IMR-90 (cell line): ENCODE measurements at regions not wholly inside any gene's neighbourhood (a gene's known extent, or its start where the extent isn't known, plus 50 kb on each side); places are given as distances from the start of the nearest gene placed in this dataset.

ENCODE experiments used
- ATAC-seq: fragments of 200-7000 bp; cut with Tn5 transposase; 2 replicates; pipeline ENCODE4 v1.9.1; 2020; ENCODE audit warnings: low read depth, mild to moderate bottlenecking, moderate library complexity
- BruUV-seq: library from RNA; stranded (reverse); fragments of 400-500 nt; replicated peaks from 2 replicates; lab custom pipeline; 2021; lab: Mats Ljungman, UMichigan
- CTCF ChIA-PET: fragments of 300-600 bp; formaldehyde crosslinking; extraction: SDS; loops from one replicate; lab custom pipeline; 2021; ENCODE audit warnings: antibody characterized with exemption; lab: Yijun Ruan, JAX
- POLR2A ChIA-PET: fragments of 300-600 bp; sonication (Branson Sonifier 250); formaldehyde crosslinking; loops from one replicate; lab custom pipeline; 2022; ENCODE audit warnings: antibody characterized with exemption; ENCODE audit not compliant: unreplicated experiment; lab: Charles Lee
- DNase-seq: peaks from one replicate; pipeline ENCODE4 v3.0.0; 2013
- H2AFZ ChIP-seq: replicated peaks from 2 replicates; pipeline ENCODE3; 2013; ENCODE audit warnings: low read length, mild to moderate bottlenecking; ENCODE audit not compliant: poor library complexity
- H2AK5ac ChIP-seq: 2 replicates; pipeline ENCODE4 v1.6.1; 2013; ENCODE audit warnings: low read depth, low read length, inconsistent platforms
- H2AK9ac ChIP-seq: replicated peaks from 2 replicates; pipeline ENCODE3; 2013; ENCODE audit warnings: mild to moderate bottlenecking, low read depth, low read length, moderate library complexity; ENCODE audit not compliant: poor library complexity
- H2BK120ac ChIP-seq: 2 replicates; pipeline ENCODE4 v1.6.1; 2013; ENCODE audit warnings: low read depth, low read length, inconsistent platforms
- H2BK15ac ChIP-seq: 3 replicates; pipeline ENCODE4 v1.6.1; 2013; ENCODE audit warnings: low read depth, low read length, inconsistent platforms
- H2BK20ac ChIP-seq: 2 replicates; pipeline ENCODE4 v1.6.1; 2013; ENCODE audit warnings: low read depth, mild to moderate bottlenecking, inconsistent platforms, low read length, moderate library complexity
- H2BK5ac ChIP-seq: 2 replicates; pipeline ENCODE4 v1.6.1; 2013; ENCODE audit warnings: mild to moderate bottlenecking, low read depth, low read length, inconsistent platforms; ENCODE audit not compliant: poor library complexity, severe bottlenecking
- H3K14ac ChIP-seq: replicated peaks from 2 replicates; pipeline ENCODE4 v1.6.1; 2013; ENCODE audit warnings: low read depth, low read length, inconsistent platforms
- H3K18ac ChIP-seq: 2 replicates; pipeline ENCODE4 v1.6.1; 2013; ENCODE audit warnings: low read depth, low read length, control low read depth
- H3K23ac ChIP-seq: 2 replicates; pipeline ENCODE4 v1.6.1; 2013; ENCODE audit warnings: low read depth, low read length, inconsistent platforms
- H3K27ac ChIP-seq: 2 replicates; pipeline ENCODE4 v1.5.1; 2013; ENCODE audit warnings: mild to moderate bottlenecking, control low read depth, low read length; ENCODE audit not compliant: insufficient read depth
- H3K27me3 ChIP-seq: 2 replicates; pipeline ENCODE4 v1.6.1; 2013; ENCODE audit warnings: low read length; ENCODE audit not compliant: control insufficient read depth, insufficient read depth
- H3K36me3 ChIP-seq: 2 replicates; pipeline ENCODE4 v1.6.1; 2013; ENCODE audit warnings: low read length, mixed read lengths; ENCODE audit not compliant: control insufficient read depth, insufficient read depth
- H3K4ac ChIP-seq: 2 replicates; pipeline ENCODE4 v1.6.1; 2013; ENCODE audit warnings: low read depth, low read length, inconsistent platforms
- H3K4me1 ChIP-seq: 2 replicates; pipeline ENCODE4 v1.6.1; 2013; ENCODE audit warnings: low read length, mixed read lengths; ENCODE audit not compliant: control insufficient read depth, insufficient read depth
- H3K4me2 ChIP-seq: 2 replicates; pipeline ENCODE4 v1.6.1; 2013; ENCODE audit warnings: low read depth, mild to moderate bottlenecking, control low read depth, low read length, moderate library complexity
- H3K4me3 ChIP-seq: 2 replicates; pipeline ENCODE4 v1.5.1; 2013; ENCODE audit warnings: low read depth, mild to moderate bottlenecking, control low read depth, low read length, moderate library complexity; ENCODE audit not compliant: insufficient read depth
- H3K56ac ChIP-seq: 2 replicates; pipeline ENCODE4 v1.6.1; 2013; ENCODE audit warnings: low read length, inconsistent platforms; ENCODE audit not compliant: insufficient read depth; ENCODE audit errors: extremely low read depth
- H3K79me1 ChIP-seq, 2 experiments: 2 replicates each; pipeline ENCODE4 v1.6.1; 2013; ENCODE audit warnings: low read length in 2 of 2, inconsistent platforms in 1 of 2, low read depth in 1 of 2
- H3K9ac ChIP-seq: 2 replicates; pipeline ENCODE4 v1.6.1; 2013; ENCODE audit warnings: low read depth, low read length, control low read depth
- H3K9me1 ChIP-seq: 2 replicates; pipeline ENCODE4 v1.6.1; 2013; ENCODE audit warnings: low read length, inconsistent platforms; ENCODE audit not compliant: insufficient read depth
- H3K9me3 ChIP-seq: 2 replicates; pipeline ENCODE4 v1.6.1; 2013; ENCODE audit warnings: low read length; ENCODE audit not compliant: control insufficient read depth, insufficient read depth
- H4K20me1 ChIP-seq: 2 replicates; pipeline ENCODE4 v1.6.1; 2013; ENCODE audit warnings: low read length, inconsistent platforms; ENCODE audit not compliant: insufficient read depth
- H4K5ac ChIP-seq: 2 replicates; pipeline ENCODE4 v1.6.1; 2013; ENCODE audit warnings: mild to moderate bottlenecking, low read depth, low read length, control low read depth
- H4K8ac ChIP-seq, 2 experiments: 2 replicates each; pipeline ENCODE4 v1.6.1; 2013; ENCODE audit warnings: low read depth in 2 of 2, low read length in 2 of 2, control low read depth in 1 of 2, inconsistent platforms in 1 of 2
- H4K91ac ChIP-seq: 2 replicates; pipeline ENCODE4 v1.6.1; 2013; ENCODE audit warnings: low read depth, low read length, inconsistent platforms; ENCODE audit not compliant: insufficient read depth
- BHLHE40 ChIP-seq: fragments of 150-350 bp; IDR thresholded peaks from 2 replicates; pipeline ENCODE4 v1.6.1; 2016; ENCODE audit warnings: mild to moderate bottlenecking, low read depth, low read length
- CHD1 ChIP-seq: IDR thresholded peaks from 2 replicates; pipeline ENCODE4 v1.6.1; 2012; ENCODE audit warnings: low read depth, low read length, improper control_type of control experiment
- MAFK ChIP-seq: IDR thresholded peaks from 2 replicates; pipeline ENCODE4 v1.6.1; 2012; ENCODE audit warnings: low read depth, low read length, improper control_type of control experiment
- MXI1 ChIP-seq: IDR thresholded peaks from 2 replicates; pipeline ENCODE4 v1.6.1; 2012; ENCODE audit warnings: low read depth, mild to moderate bottlenecking, low read length, moderate library complexity, borderline replicate concordance
- RAD21 ChIP-seq: IDR thresholded peaks from 2 replicates; pipeline ENCODE4 v1.6.1; 2012; ENCODE audit warnings: low read length, improper control_type of control experiment
- WGBS, 2 experiments: methylation state at CpG; one replicate each; pipeline versions ENCODE4 v1.1.5 to v1.1.7; 2013; ENCODE audit warnings: missing lambda C conversion rate in 2 of 2; ENCODE audit not compliant: insufficient read length in 1 of 2; ENCODE audit errors: extremely low coverage in 2 of 2; 5-methylcytosine and 5-hydroxymethylcytosine counted together
- dilution Hi-C: fragments of 300-500 bp; cut with HindIII; formaldehyde crosslinking; loops from one replicate; pipeline ENCODE4 v1.14.3; 2018; ENCODE audit warnings: low sequenced_read_pairs; ENCODE audit not compliant: unreplicated experiment
- in situ Hi-C: fragments of 300-500 bp; cut with MboI; formaldehyde crosslinking; loops from 3 replicates; pipeline ENCODE4 v1.14.3; 2019; ENCODE audit warnings: low sequenced_read_pairs, inconsistent platforms, mixed read lengths
- intact Hi-C: fragments of 100-400 bp; cut with micrococcal nuclease; formaldehyde crosslinking; loops from 2 replicates; pipeline ENCODE4 v1.10.0; 2022
- TF ChIP-seq, protein P1 (sequence below): fragments of 150-350 bp; IDR thresholded peaks from 2 replicates; pipeline ENCODE4 v1.6.1; 2016; ENCODE audit warnings: low read depth, mild to moderate bottlenecking, low read length, moderate library complexity, borderline replicate concordance

DNA sequence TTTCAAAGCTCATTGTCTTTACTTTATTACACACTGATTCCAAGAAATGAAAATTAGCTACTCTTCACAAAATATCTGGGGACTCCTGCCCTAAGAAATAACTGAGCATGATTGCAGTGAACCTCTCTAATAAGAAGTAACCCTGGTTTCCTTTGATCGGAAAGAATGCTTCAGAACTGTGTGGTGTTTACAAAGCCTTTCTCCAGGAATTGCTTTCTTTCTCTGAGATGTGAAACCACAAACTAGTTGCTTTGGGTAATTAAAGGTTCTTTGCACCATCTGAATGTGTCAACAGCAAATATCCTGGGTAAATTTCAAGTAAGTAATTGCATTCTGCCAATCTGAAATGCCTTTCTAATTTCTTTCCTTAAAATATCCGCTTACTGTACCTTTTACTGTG, 292.9 kb upstream of the SLIT2 start:
- Histone ChIP-seq H4K20me1 (no peaks in the 10 kb centered on the region), H3K9ac (no peak overlapping the region), H3K27ac (no peak overlapping the region), H2BK15ac (no peak overlapping the region), H3K23ac (no peak overlapping the region), H3K4ac (no peak overlapping the region), H3K4me3 (no peak overlapping the region), H2BK5ac (no peak overlapping the region), H2AFZ (no peak overlapping the region), H3K27me3 (no peaks in the 10 kb centered on the region), H3K4me1 (no peaks in the 10 kb centered on the region), H3K18ac (no peak overlapping the region), H2BK20ac (no peak overlapping the region), H4K8ac (no peak overlapping the region), H3K9me3 (no peaks in the 10 kb centered on the region), H4K91ac (no peak overlapping the region), H2AK9ac (no peak overlapping the region), H3K56ac (no peak overlapping the region), H3K4me2 (no peak overlapping the region), H2AK5ac (no peak overlapping the region), H2BK120ac (no peak overlapping the region), H3K14ac (no peak overlapping the region), H3K79me1 (no peaks in the 10 kb centered on the region), H3K9me1 (no peaks in the 10 kb centered on the region), H3K36me3 (no peaks in the 10 kb centered on the region), H4K5ac (no peak overlapping the region)
- no peak for DNase-seq
- no peak for ATAC-seq
- TF ChIP-seq BHLHE40 (no peak), MXI1 (no peak), RAD21 (no peak), CHD1 (no peak), MAFK (no peak)
- TF ChIP-seq, protein P1, sequence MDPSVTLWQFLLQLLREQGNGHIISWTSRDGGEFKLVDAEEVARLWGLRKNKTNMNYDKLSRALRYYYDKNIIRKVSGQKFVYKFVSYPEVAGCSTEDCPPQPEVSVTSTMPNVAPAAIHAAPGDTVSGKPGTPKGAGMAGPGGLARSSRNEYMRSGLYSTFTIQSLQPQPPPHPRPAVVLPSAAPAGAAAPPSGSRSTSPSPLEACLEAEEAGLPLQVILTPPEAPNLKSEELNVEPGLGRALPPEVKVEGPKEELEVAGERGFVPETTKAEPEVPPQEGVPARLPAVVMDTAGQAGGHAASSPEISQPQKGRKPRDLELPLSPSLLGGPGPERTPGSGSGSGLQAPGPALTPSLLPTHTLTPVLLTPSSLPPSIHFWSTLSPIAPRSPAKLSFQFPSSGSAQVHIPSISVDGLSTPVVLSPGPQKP = no peak
- ChIA-PET POLR2A (no interaction called here), CTCF (no interaction called here)
- in situ Hi-C loops = no loop called here
- dilution Hi-C loops = no loop called here
- no TSS peak for BruUV-seq
- intact Hi-C loops = no loop called here
- WGBS, 2 experiments = no CpG with 5 or more reads among the region's 2 CpGs
